GM12874 (cell line): ENCODE measurements at regions not wholly inside any gene's neighbourhood (a gene's known extent, or its start where the extent isn't known, plus 50 kb on each side); places are given as distances from the start of the nearest gene placed in this dataset.

Experiments
- TF ChIP-seq, protein P1 (sequence below): IDR thresholded peaks from 2 replicates; pipeline ENCODE4 v1.5.1; 2011; ENCODE audit warnings: low read depth, mild to moderate bottlenecking, control low read depth, low read length, moderate library complexity; ENCODE audit not compliant: insufficient read depth

DNA sequence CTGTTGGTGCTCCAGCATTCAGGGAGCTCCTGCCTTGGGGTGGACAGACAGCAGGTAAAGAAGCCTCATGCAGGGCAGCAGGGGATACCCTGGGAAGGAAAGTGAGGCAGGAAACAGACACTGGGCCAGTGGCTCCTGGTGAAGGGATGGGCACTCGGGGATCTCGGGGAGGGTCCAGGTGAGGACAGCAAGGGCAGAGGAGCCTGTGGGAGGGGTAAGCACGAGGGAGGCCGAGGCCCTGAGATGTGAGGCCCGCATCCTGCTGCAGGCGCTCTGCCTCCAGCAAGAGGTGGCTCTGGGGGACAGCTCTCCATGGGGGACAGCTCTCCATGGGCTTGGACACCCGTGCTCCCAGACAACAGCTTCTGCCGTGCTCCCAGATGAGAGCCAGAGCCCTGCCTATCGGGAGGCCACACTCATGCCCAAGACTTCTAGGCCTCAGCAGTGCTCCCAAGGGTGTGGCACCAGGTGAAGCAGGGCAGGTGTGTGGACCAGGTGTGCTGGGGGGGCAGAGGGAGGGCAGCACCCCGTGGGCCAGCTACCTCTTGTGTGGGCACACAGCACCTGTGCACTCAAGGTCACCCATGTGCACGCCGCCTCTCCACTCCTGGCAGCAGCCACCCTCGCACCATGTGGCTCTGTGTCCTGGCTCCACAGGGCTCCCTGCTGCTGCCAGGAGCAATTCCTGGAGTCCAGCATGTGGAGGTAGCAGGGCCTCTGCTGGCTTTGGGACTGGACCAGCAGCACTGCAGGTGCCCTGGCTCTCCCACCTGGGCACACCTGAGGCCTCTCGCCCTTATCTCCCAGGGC, 93.6 kb upstream of the INSIG1 start:
- TF ChIP-seq, protein P1, sequence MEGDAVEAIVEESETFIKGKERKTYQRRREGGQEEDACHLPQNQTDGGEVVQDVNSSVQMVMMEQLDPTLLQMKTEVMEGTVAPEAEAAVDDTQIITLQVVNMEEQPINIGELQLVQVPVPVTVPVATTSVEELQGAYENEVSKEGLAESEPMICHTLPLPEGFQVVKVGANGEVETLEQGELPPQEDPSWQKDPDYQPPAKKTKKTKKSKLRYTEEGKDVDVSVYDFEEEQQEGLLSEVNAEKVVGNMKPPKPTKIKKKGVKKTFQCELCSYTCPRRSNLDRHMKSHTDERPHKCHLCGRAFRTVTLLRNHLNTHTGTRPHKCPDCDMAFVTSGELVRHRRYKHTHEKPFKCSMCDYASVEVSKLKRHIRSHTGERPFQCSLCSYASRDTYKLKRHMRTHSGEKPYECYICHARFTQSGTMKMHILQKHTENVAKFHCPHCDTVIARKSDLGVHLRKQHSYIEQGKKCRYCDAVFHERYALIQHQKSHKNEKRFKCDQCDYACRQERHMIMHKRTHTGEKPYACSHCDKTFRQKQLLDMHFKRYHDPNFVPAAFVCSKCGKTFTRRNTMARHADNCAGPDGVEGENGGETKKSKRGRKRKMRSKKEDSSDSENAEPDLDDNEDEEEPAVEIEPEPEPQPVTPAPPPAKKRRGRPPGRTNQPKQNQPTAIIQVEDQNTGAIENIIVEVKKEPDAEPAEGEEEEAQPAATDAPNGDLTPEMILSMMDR = no peak

DNA sequence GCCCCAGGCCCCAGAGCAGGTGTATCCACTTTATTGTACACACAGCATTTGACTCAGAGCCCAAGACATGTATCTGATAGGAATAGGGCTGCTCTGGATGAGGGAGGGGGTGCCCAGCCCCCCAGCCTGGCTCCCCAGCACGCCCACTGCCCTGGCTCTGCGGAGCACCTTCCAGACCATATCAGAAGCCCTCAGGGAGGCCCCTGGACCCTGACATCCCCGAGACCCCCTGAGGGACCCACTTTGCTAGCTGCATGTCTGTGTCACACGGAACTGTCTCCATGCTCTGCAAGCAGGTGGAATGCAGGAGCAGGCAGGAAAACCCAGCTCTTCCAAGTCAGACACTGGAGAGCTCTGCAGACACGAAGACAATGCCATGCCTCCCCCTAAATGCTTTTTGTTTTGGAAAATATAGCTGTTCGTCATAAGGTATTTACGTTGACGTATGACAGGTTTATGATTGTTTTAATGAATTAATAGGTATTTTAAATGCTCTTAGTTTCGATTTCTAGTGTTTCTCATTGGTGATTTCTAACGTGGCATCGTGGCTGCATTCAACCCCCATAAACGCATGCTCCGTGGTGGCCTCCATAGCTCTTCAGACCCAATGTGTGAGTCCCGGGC, 92.8 kb upstream of the INSIG1 start:
- TF ChIP-seq, protein P1 = no peak

DNA sequence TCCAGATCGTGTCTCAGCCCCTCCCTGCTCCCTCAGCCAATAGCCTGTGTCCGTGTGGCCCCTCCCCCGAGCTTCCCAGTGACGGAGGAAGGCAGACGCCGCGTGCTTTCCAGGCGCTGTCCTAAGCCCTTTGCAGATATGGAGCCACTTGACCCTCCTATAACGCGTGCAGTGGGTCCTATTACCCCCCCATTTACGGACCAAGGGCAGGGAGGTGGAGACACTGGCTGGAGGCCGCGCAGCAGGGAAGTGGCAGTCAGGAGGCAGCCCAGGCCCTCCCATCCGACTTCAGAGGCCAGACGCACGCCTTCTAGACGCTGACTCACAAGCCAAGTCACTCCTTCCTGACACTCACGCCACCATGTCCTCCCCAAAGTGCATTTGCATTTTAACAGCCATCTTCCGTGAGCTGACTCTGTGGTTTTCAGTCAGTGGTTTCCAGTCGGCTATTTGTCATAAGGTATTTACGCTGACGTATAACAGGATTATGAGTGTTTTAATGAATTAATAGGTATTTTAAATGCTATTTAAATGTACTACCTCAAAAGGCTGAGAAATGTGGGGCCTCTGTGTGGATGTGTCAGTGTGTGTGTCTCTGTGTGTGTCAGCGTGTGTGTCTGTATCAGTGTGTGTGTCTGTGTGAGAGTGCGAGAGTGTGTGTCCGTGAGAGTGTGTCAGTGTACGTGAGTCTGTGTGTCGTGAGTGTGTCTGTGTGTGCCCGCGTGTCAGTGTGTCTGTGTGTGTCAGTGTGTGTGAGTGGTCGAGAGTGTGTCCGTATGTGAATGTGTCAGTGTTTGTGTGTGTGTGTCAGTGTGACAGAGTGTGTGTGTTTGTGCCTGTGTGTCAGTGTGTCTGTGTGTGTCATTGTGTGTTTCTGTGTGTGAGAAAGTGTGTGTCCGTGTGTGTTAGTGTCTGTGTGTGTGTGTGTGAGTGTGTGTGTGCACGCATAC, 92.0 kb upstream of the INSIG1 start:
- TF ChIP-seq, protein P1 = no peak

DNA sequence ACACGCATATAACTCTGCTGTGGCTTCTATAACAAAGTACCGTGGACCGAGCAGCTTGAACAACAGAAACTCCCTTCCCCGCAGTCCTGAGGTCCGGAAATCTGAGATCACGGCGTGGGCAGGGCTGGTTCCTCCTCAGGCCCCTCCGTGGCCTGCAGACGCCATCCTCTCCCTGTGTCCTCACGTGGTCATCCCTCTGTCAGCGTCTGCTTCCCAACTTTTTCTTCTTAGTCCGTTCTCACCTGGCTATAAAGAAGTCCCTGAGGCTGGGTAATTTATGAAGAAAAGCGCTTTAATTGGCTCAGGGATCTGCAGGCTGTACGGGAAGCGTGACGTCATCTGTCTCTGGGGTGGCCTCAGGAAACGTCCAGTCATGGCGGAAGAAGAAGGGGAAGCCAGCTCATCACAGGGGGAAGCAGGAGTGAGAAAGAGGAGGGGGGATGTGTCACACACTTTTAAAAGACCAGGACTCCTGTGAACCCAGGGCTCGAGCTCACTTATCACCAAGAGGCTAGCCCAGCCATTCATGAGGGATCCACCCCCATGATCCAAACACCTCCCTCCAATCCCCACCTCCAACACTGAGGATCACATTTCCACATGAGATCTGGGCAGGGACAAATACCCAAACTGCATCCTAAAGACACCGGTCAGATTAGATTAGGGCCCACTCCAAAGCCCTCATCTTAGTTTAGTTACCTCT, 91.2 kb upstream of the INSIG1 start:
- TF ChIP-seq, protein P1 = no peak

DNA sequence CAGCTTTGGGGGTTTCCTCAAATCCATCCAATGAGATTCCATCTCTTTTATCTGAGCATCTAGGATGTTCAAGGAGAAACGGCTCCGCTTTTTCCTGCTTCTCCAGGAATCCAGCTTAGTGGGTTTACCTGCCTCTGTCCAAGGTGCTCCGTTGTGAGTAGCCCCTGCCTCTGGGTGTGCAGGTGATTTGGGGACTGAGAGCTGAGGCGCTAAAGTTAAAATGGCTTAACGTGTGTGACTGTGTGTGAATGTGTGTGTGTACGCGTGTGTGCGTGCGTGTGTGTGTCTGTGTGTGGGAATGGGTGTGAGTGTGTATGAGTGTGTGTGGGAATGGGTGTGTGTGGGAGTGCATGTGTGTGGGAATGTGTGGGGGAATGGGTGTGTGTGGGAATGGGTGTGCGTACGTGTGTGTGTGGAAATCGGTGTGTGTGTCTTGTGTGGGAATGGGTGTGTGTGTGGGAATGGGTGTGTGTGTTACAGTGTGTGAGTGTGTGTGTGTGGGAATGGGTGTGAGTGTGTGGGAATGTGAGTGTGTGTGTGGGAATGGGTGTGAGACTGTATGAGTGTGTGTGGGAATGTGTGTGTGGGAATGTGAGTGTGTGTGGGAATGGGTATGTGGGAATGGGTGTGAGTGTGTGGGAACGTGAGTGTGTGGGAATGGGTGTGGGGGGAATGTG, 90.2 kb upstream of the INSIG1 start:
- TF ChIP-seq, protein P1 = no peak

DNA sequence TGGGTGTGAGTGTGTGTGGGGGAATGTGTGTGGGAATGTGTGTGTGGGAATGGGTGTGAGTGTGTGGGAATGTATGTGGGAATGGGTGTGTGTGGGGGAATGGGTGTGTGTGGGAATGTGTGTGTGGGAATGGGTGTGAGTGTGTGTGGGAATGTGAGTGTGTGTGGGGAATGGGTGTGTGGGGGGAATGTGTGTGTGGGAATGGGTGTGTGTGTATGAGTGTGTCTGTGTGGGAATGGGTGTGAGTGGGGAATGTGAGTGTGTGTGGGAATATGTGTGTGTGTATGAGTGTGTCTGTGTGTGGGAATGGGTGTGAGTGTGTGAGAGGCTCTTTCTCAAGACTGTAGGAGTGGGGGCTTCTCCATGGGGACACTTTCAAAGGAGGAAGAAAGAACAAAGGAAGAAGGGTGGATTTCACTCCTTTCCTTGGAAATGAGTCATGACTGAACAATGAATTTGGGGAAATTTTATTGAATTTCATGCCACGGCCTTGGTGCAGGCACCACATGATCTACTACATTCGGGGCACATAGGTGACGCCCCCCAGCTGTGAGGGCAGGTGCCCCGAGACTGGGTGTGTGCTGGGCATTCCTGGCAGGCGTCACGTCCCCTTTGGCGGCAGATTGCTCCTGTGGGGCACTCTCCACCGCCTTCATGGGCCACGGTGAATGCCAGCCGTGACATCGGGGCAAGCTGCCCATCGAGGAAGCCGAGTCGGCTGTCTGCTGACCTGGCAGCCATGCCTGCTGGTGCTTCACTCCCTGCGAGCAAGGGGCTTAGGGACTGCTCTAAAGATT, 88.8 kb upstream of the INSIG1 start:
- TF ChIP-seq, protein P1 = no peak
